HG03060 (cell line): ENCODE measurements at regions not wholly inside any gene's neighbourhood (a gene's known extent, or its start where the extent isn't known, plus 50 kb on each side); places are given as distances from the start of the nearest gene placed in this dataset.
"Not testable (repeated sequence)": the region's sequence is repeated elsewhere in the genome, so short reads cannot be mapped to it uniquely, and the experiment has no call there.

ENCODE experiments used
- ATAC-seq: cut with Tn5 transposase; IDR thresholded peaks from one replicate; pipeline ENCODE4 v1.9.1; 2021; ENCODE audit warnings: low read depth, moderate number of reproducible peaks; ENCODE audit not compliant: unreplicated experiment

GRCh38 chr1:120941066-120941465 is 51.5 kb downstream of the PPIAL4A start:
- ATAC-seq = not testable (repeated sequence)

- ATAC-seq = not testable (repeated sequence)
Observed at GRCh38 chr1:120941836-120942217, 52.3 kb downstream of the PPIAL4A start.

GRCh38 chr1:120942218-120942944 is 52.8 kb downstream of the PPIAL4A start:
- peak; percentile 46 for ATAC-seq

- not testable (repeated sequence) for ATAC-seq
Observed at GRCh38 chr1:120942945-120943319, 53.4 kb downstream of the PPIAL4A start.

GRCh38 chr1:120944691-120945090 is 55.1 kb downstream of the PPIAL4A start:
- not testable (repeated sequence) for ATAC-seq

GRCh38 chr1:120945122-120945521 is 55.6 kb downstream of the PPIAL4A start:
- ATAC-seq = not testable (repeated sequence)

- not testable (repeated sequence) for ATAC-seq
Observed at GRCh38 chr1:120947114-120947513, 57.5 kb downstream of the PPIAL4A start.

GRCh38 chr1:120949724-120950123 is 60.2 kb downstream of the PPIAL4A start:
- not testable (repeated sequence) for ATAC-seq

- ATAC-seq = not testable (repeated sequence)
Observed at GRCh38 chr1:120950633-120951032, 61.1 kb downstream of the PPIAL4A start.

- not testable (repeated sequence) for ATAC-seq
Observed at GRCh38 chr1:120951100-120951499, 61.5 kb downstream of the PPIAL4A start.

GRCh38 chr1:120952207-120952870 is 62.8 kb downstream of the PPIAL4A start:
- not testable (repeated sequence) for ATAC-seq

GRCh38 chr1:120952871-120953265 is 63.3 kb downstream of the PPIAL4A start:
- ATAC-seq = not testable (repeated sequence)

GRCh38 chr1:120954736-120955135 is 65.2 kb downstream of the PPIAL4A start:
- ATAC-seq = no peak

GRCh38 chr1:120955961-120956360 is 66.4 kb downstream of the PPIAL4A start:
- not testable (repeated sequence) for ATAC-seq

GRCh38 chr1:120966018-120966417 is 76.4 kb downstream of the PPIAL4A start:
- ATAC-seq = not testable (repeated sequence)

GRCh38 chr1:120972863-120973262 is 83.3 kb downstream of the PPIAL4A start:
- ATAC-seq = not testable (repeated sequence)

GRCh38 chr1:120973836-120974235 is 84.3 kb downstream of the PPIAL4A start:
- ATAC-seq = not testable (repeated sequence)

GRCh38 chr1:120977279-120977678 is 87.7 kb downstream of the PPIAL4A start:
- ATAC-seq = not testable (repeated sequence)

GRCh38 chr1:120981489-120982094 is 92.0 kb downstream of the PPIAL4A start:
- not testable (repeated sequence) for ATAC-seq

GRCh38 chr1:120994614-120995013 is 105.0 kb downstream of the PPIAL4A start:
- ATAC-seq = not testable (repeated sequence)

GRCh38 chr1:120995025-120995424 is 105.5 kb downstream of the PPIAL4A start:
- not testable (repeated sequence) for ATAC-seq
